ENCODE measurements at regions not wholly inside any gene's neighbourhood (a gene's known extent, or its start where the extent isn't known, plus 50 kb on each side); places are given as distances from the start of the nearest gene placed in this dataset.
"Not testable (repeated sequence)": the region's sequence is repeated elsewhere in the genome, so short reads cannot be mapped to it uniquely, and the experiment has no call there.

- no peak for DNase-seq
These were observed 514.7 kb downstream of the DIRAS2 start for GRCh38 chr9:90127923-90128322.

DNA sequence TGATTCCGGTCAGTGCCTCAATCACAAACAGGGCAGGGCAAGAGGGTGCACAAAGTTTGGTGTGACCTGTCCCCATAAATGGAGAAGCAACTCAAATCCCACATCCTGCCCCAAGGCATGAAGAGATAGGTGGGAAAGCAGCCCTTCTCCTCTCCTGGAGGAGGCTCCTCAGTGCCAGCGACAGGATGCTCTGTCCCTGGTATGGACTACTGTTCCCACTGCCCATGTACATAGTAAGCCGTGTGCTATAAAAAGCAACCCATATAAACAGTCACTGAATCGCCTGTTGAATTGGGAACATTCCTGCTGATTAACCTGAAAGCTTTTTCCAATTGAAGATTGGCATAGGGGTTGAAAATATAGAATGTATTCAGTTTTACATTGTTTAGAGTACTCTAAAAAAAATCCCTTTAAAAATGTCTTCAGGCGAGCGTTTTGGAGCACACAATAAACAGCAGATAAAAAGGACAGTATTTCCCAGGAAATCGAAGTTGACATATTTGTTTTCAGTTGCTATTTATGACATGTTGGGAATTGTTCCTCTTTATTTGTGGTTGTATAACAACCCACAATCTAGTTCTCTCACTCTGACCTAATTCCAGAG, 513.9 kb downstream of the DIRAS2 start:
- DNase-seq: no peak

GRCh38 chr9:90129446-90129845, 513.2 kb downstream of the DIRAS2 start:
- DNase-seq: no peak

GRCh38 chr9:90131568-90131967, 511.1 kb downstream of the DIRAS2 start:
- DNase-seq: no peak

DNA sequence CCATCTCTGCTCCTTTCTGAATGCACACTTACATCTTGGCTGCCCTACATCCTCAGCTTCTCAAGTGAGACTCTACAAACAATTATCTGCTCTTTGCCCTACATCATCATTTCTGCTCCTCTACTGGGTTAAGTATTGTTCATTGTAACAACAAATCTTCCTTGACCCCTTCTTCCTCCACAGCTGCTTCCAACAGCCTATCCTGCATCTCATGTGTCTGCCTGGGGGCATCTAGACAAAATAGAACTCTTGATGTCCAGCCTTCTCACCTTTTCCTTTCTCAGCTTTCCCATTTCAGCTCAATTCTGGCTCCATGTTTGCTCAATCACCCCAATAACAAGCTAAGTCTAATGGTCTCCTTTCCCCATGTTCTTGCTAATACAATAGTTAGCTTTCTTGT, 509.8 kb downstream of the DIRAS2 start:
- DNase-seq: no peak

GRCh38 chr9:90137801-90138200, 504.8 kb downstream of the DIRAS2 start:
- no peak for DNase-seq

GRCh38 chr9:90140131-90140818, 502.3 kb downstream of the DIRAS2 start:
- no peak for DNase-seq

- peak; percentile 27 for DNase-seq
These were observed 500.9 kb downstream of the DIRAS2 start for GRCh38 chr9:90141723-90142122.

DNA sequence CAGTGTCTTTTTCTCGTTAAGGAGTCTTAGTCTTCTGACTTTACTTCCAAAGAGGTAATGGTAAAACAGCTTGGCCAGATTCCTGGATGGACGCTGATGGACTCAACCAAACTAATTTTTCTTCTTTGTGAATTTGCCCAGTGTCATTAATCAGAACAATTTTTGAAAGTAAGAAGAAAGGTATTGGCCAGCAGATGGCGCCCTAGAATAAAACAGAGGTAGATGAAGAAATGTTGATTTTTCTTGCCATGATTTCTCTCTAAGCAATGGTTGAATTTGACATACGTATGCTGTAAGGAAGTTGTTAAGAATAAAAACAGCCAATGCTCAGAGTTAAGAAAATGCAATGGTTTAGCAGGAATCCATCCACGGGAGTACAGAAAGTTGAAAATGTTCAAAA, 500.0 kb downstream of the DIRAS2 start:
- peak; percentile 57 for DNase-seq

- no peak for DNase-seq
These were observed 495.2 kb downstream of the DIRAS2 start for GRCh38 chr9:90147426-90147825.

DNA sequence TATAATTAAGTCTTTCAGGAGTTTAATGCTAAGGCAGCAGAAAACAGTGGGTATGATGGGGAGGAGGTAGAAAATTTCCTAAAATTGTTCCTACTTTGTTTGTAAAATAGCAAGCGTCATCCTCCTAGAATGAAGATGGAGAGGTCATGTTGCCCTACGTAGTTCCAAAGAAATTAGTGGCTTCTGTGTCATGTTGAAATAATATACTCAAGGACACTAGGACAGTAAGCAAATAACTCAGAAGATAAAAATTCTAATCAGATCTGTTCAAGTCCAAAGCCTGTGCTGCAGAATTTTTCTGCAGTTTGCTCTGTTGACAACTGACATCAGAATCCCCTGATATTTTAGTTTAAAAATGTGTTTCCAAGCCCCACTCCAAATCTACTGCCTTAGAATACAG, 486.3 kb downstream of the DIRAS2 start:
- no peak for DNase-seq

DNA sequence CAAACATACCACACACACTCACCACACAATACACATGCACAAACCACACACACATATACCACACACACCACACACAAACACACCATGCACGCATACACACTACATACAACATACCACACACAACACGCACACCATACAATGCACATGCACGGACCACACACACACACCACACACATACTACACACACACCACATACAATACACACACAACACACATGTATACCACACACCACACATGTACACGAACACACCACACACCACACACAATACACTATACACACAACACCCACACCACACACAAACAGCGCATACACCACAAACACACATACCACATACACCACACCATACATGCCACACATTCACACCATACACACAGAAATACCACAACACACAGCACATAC, 480.3 kb downstream of the DIRAS2 start:
- no peak for DNase-seq

- no peak for DNase-seq
These were observed 479.8 kb downstream of the DIRAS2 start for GRCh38 chr9:90162819-90163218.

DNA sequence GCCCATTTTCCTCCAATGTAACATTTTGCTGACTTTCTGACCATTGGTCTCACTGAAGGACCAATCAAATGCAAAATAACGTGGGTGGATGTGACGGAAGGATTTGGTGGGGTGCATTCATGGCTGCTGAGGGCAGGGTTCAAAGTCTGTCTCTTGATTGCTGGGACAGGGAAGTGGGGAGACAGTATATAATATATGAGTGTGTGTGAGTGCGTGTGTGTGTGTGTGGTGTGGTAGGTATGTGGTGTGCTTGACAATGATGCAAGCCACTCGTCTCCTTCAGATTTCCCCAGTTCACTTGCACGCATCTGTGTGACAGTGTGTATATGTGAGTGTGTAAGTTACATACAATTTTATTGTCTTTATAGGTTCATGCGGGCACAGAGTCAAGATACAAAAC, 477.3 kb downstream of the DIRAS2 start:
- DNase-seq: no peak

DNA sequence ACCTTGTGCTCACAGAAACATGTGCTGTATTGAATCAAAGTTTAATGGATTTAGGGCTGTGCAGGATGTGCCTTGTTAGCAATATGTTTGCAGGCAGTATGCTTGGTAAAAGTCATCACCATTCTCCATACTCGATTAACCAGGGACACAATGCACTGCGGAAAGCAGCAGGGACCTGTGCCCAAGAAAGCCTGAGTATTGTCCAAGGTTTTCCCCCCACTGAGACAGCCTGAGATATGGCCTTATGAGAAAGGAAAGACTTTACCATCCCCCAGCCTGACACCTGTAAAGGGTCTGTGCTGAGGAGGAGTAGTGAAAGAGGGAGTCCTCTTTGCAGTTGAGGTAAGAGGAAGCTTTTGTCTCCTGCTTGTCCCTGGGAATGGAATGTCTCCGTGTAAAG, 476.2 kb downstream of the DIRAS2 start:
- not testable (repeated sequence) for DNase-seq

DNA sequence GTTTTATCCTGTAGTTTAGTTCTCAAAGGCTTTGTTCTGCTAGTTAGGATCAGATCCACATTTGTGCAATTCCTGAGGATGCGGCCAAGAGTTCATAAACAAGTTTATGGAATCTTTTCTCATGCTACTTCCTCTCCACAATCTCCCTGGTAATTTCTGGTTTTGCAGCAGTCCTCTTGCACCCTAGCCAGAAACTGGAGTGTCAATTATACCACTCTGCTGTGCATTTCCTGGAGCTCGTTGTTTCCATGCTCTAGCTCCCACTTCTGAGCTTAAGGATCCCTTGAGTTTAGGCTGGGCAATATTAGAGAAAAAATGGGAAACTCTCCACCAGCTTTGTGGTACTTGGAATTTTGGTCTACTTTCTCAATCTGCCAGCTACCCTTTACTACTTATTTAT, 474.7 kb downstream of the DIRAS2 start:
- no peak for DNase-seq

DNA sequence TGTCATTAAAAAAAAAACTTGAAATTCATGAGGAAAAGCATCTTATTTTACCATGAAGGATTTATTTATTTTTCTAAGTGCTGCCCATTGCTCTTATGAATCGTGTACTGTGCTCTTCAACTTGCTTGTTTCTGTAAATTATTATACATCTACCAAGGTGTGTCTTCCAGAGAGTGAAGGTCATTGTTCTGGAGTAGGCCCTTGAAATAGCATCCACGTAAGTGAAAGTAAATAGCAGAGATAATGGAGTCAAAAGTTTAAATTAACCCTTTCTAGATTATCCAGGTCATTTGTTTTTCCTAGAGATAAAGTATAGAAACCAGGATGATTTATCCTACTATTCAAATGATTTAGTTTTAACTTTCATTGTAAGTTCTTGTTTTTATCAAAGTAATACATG, 473.1 kb downstream of the DIRAS2 start:
- no peak for DNase-seq

DNA sequence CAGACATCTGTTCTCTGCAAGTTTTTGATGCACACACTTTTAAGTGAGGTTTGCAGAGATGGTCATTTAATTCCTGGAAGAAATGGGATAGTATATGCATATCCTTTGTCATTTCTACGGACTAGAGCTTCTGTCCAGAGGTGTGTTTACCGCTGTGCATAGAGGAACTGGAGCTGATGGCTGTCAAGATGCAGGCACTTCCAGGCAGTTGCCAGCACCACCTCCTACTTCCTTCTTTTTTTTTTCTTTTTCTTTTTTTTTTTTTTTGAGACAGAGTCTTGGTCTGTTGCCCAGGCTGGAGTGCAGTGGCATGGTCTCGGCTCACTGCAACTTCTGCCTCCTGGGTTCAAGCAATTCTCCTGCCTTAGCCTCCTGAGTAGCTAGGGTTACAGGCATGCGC, 468.7 kb downstream of the DIRAS2 start:
- DNase-seq: not testable (repeated sequence)

GRCh38 chr9:90174346-90174745, 468.3 kb downstream of the DIRAS2 start:
- not testable (repeated sequence) for DNase-seq

- DNase-seq: no peak
These were observed 467.4 kb downstream of the DIRAS2 start for GRCh38 chr9:90175257-90175656.

- DNase-seq: no peak
These were observed 466.8 kb downstream of the DIRAS2 start for GRCh38 chr9:90175865-90176264.

DNA sequence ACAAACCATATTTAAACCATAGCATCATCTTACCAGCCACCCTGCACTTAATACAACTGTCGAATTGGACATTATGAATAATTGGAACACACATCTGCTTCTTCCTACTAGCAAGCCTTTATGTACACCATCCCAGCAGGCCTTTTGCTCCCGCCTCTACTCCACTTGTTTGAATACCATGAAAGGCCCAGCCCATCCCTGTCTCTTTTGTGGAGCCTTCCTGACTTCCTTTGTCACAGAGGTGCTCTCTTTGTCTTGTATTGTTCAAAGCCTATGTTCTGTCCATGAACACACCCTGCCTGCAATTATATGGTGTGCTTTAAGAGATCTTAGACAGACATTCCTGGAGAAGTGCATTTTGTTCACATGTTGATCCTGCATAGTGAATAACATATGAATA, 465.7 kb downstream of the DIRAS2 start:
- DNase-seq: no peak

DNA sequence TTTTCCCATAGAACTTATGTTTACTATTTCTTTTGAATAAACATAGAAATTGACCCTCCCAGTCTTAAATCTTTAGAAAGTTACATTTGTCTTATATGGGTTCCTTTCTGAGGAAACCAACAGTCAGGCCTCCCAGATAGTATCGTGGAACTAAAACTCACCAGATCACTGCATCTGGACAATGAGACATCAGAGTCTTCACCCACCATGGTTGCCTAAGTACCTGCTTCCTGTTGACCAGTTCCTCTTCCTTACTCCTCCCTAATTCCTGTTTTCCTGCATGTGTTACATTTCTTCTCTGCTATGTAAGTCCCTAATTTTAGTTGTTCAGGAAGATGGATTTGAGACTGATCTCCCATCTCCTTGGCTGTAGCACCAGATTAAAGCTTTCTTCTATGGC, 462.2 kb downstream of the DIRAS2 start:
- no peak for DNase-seq

GRCh38 chr9:90188656-90189055, 454.0 kb downstream of the DIRAS2 start:
- DNase-seq: no peak

DNA sequence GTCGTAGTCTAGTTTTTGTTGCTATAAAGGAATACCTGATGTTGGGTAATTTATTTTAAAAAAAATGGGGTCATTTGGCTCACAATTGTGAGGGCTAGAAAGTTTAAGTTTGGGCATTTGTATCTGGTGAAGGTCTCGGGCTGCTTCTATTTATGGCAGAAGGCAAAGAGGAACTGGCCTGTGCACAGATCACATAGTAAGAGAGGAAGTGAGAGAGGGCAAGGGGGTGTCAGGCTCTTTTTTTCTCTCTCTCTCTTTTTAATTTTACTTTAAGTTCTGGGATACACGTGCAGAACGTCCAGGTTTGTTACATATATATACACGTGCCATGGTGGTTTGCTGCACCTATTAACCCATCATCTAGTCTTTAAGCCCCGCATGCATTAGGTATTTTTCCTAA, 453.3 kb downstream of the DIRAS2 start:
- no peak for DNase-seq
